Heart left ventricle (tissue), 13 donors: ENCODE measurements at regions not wholly inside any gene's neighbourhood (a gene's known extent, or its start where the extent isn't known, plus 50 kb on each side); places are given as distances from the start of the nearest gene placed in this dataset.

Source experiments
- POLR2A ChIP-seq, 2 donors: fragments of 450-650 bp; IDR thresholded peaks; one replicate each; pipeline ENCODE4 v1.6.1; 2017; ENCODE audit warnings: antibody characterized with exemption in 2 of 2, mild to moderate bottlenecking in 2 of 2, moderate library complexity in 2 of 2
- TF ChIP-seq, protein P1 (sequence below), 12 donors: fragments of 200-600 bp; sonication (generic) in 4 of 12; IDR thresholded peaks; one replicate each; pipeline versions ENCODE4 v1.5.0 to v1.8.0; 2018 to 2022; ENCODE audit warnings: antibody characterized with exemption in 12 of 12, mild to moderate bottlenecking in 5 of 12
- donor health status: ischemic (EF 13 %, LVEDD 7.1; RV severe dilation, severe dysfunction).
- donor health status: DM: no; HTN: yes; CAD: no.
- donor health status: DM: no; HTN: no; CAD: no.
- donor health status: ischemic (EF 25% LVEDD 6.9; RV normal size, moderate dysfunction).
- donor health status: ischemic (EF 25% LVEDD 5.7; RV mildly dilated, moderate dysfunction).
- donor health status: ischemic (EF 35%, LVEDD 5.7; RV mildly dilated, moderate dysfunction).
- donor health status: nonischemic (EF 11% LVEDD 7.7; RV severe dilation, severe dysfunction).
- donor health status: DM: yes; HTN: yes; CAD: no.
- donor health status: PGD.
- donor health status: ischemic (EF 29% LVEDD 5.4; RV normal size, mild dysfunction).
- donor health status: nonischemic (EF 23%, LVEDD 6.1; RV moderate dilation, normal function).

- TF ChIP-seq, protein P1, sequence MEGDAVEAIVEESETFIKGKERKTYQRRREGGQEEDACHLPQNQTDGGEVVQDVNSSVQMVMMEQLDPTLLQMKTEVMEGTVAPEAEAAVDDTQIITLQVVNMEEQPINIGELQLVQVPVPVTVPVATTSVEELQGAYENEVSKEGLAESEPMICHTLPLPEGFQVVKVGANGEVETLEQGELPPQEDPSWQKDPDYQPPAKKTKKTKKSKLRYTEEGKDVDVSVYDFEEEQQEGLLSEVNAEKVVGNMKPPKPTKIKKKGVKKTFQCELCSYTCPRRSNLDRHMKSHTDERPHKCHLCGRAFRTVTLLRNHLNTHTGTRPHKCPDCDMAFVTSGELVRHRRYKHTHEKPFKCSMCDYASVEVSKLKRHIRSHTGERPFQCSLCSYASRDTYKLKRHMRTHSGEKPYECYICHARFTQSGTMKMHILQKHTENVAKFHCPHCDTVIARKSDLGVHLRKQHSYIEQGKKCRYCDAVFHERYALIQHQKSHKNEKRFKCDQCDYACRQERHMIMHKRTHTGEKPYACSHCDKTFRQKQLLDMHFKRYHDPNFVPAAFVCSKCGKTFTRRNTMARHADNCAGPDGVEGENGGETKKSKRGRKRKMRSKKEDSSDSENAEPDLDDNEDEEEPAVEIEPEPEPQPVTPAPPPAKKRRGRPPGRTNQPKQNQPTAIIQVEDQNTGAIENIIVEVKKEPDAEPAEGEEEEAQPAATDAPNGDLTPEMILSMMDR (IDR thresholded peaks at IDR 0.05): no peak
- TF ChIP-seq POLR2A (IDR thresholded peaks at IDR 0.05): no peak
Observed at GRCh38 chr1:238232084-238232710, 341.5 kb upstream of the ZP4 start.
